Panc1 (cell line): ENCODE measurements at regions not wholly inside any gene's neighbourhood (a gene's known extent, or its start where the extent isn't known, plus 50 kb on each side); places are given as distances from the start of the nearest gene placed in this dataset.

Source experiments
- POLR2AphosphoS5 ChIP-seq: IDR thresholded peaks from 2 replicates; pipeline ENCODE4 v1.6.1; 2012; ENCODE audit warnings: mild to moderate bottlenecking, low read depth, low read length, moderate library complexity
- SIN3A ChIP-seq: IDR thresholded peaks from 2 replicates; pipeline ENCODE4 v1.6.1; 2012; ENCODE audit warnings: low read depth, mild to moderate bottlenecking, low read length, moderate library complexity, borderline replicate concordance; ENCODE audit not compliant: insufficient read depth
- TCF7L2 ChIP-seq: IDR thresholded peaks from 2 replicates; pipeline ENCODE4 v1.6.1; 2011; ENCODE audit warnings: mild to moderate bottlenecking, low read depth, low read length, inconsistent platforms
- TF ChIP-seq, protein P1 (sequence below): fragments of 450-650 bp; IDR thresholded peaks from 2 replicates; pipeline ENCODE4 v1.5.1; 2017; ENCODE audit warnings: mild to moderate bottlenecking
- TF ChIP-seq, protein P2 (sequence below), 2 experiments: IDR thresholded peaks; 2 replicates each; pipeline ENCODE4 v1.6.1; 2011 to 2012; ENCODE audit warnings: low read depth in 2 of 2, control low read depth in 1 of 2, low read length in 1 of 2, mild to moderate bottlenecking in 1 of 2, moderate library complexity in 1 of 2; ENCODE audit not compliant: insufficient read depth in 1 of 2

DNA sequence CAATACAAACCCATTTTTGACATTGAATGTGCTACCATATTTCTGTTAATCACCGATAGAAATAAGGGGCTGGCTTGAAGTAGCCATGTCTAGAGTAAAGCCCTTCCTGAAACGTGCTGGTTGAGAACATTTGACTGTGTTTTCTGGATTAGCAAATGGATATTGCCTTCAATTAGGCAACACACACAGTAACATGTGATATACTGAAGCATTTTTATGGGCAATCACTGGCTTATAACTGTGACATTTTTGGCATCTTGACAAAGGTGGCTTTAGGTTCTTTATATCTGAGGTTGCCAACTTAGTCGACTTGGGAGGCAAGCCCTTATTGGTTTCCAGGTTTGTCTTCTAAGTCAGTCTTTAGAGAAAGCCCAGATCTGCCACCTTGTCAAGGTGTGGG is 292.9 kb downstream of the BTBD3 start:
- TF ChIP-seq, protein P1, sequence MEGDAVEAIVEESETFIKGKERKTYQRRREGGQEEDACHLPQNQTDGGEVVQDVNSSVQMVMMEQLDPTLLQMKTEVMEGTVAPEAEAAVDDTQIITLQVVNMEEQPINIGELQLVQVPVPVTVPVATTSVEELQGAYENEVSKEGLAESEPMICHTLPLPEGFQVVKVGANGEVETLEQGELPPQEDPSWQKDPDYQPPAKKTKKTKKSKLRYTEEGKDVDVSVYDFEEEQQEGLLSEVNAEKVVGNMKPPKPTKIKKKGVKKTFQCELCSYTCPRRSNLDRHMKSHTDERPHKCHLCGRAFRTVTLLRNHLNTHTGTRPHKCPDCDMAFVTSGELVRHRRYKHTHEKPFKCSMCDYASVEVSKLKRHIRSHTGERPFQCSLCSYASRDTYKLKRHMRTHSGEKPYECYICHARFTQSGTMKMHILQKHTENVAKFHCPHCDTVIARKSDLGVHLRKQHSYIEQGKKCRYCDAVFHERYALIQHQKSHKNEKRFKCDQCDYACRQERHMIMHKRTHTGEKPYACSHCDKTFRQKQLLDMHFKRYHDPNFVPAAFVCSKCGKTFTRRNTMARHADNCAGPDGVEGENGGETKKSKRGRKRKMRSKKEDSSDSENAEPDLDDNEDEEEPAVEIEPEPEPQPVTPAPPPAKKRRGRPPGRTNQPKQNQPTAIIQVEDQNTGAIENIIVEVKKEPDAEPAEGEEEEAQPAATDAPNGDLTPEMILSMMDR = no peak
- TF ChIP-seq POLR2AphosphoS5 (no peak), SIN3A (no peak), TCF7L2 (no peak)
- TF ChIP-seq, protein P2, sequence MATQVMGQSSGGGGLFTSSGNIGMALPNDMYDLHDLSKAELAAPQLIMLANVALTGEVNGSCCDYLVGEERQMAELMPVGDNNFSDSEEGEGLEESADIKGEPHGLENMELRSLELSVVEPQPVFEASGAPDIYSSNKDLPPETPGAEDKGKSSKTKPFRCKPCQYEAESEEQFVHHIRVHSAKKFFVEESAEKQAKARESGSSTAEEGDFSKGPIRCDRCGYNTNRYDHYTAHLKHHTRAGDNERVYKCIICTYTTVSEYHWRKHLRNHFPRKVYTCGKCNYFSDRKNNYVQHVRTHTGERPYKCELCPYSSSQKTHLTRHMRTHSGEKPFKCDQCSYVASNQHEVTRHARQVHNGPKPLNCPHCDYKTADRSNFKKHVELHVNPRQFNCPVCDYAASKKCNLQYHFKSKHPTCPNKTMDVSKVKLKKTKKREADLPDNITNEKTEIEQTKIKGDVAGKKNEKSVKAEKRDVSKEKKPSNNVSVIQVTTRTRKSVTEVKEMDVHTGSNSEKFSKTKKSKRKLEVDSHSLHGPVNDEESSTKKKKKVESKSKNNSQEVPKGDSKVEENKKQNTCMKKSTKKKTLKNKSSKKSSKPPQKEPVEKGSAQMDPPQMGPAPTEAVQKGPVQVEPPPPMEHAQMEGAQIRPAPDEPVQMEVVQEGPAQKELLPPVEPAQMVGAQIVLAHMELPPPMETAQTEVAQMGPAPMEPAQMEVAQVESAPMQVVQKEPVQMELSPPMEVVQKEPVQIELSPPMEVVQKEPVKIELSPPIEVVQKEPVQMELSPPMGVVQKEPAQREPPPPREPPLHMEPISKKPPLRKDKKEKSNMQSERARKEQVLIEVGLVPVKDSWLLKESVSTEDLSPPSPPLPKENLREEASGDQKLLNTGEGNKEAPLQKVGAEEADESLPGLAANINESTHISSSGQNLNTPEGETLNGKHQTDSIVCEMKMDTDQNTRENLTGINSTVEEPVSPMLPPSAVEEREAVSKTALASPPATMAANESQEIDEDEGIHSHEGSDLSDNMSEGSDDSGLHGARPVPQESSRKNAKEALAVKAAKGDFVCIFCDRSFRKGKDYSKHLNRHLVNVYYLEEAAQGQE (IDR thresholded peaks at IDR 0.05; ENCODE audit: insufficient read depth in 1 of 2, low read depth in 2 of 2, low read length in 1 of 2) = no peak
